PC-3 (cell line): ENCODE measurements at regions not wholly inside any gene's neighbourhood (a gene's known extent, or its start where the extent isn't known, plus 50 kb on each side); places are given as distances from the start of the nearest gene placed in this dataset.

Experiments
- EZH2 ChIP-seq: fragments of 300-600 bp; sonication (generic); IDR thresholded peaks from one replicate; pipeline ENCODE4 v1.6.1; 2017; ENCODE audit warnings: antibody characterized with exemption, mild to moderate bottlenecking, low read length; ENCODE audit not compliant: unreplicated experiment
- TF ChIP-seq, protein P1 (sequence below): fragments of 300-600 bp; sonication (generic); conservative IDR thresholded peaks from 2 replicates; pipeline ENCODE4 v1.5.1; 2017; ENCODE audit warnings: antibody characterized with exemption, low read depth, mild to moderate bottlenecking, low read length

DNA sequence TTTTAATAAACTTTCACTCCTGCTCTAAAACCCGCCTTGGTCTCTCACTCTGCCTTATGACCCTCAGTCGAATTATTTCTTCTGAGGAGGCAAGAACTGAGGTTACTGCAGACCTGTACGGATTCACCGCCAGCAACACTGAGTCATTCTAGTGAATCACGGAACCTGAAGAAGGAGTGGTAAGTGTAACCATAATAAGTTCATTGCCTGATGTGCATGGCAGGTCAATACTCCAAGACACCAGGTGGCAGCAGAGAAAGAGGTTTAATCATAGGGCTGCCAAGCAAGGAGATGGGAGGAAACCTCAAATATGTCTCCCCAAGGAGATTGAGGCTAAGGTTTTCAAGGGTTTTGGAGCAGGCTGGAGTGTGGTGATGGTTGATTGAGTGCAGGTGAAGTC, 204.3 kb upstream of the IPO5 start:
- TF ChIP-seq, protein P1, sequence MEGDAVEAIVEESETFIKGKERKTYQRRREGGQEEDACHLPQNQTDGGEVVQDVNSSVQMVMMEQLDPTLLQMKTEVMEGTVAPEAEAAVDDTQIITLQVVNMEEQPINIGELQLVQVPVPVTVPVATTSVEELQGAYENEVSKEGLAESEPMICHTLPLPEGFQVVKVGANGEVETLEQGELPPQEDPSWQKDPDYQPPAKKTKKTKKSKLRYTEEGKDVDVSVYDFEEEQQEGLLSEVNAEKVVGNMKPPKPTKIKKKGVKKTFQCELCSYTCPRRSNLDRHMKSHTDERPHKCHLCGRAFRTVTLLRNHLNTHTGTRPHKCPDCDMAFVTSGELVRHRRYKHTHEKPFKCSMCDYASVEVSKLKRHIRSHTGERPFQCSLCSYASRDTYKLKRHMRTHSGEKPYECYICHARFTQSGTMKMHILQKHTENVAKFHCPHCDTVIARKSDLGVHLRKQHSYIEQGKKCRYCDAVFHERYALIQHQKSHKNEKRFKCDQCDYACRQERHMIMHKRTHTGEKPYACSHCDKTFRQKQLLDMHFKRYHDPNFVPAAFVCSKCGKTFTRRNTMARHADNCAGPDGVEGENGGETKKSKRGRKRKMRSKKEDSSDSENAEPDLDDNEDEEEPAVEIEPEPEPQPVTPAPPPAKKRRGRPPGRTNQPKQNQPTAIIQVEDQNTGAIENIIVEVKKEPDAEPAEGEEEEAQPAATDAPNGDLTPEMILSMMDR = peak; percentile 66
- TF ChIP-seq EZH2 = no peak
